GM21786 (cell line): ENCODE measurements at regions not wholly inside any gene's neighbourhood (a gene's known extent, or its start where the extent isn't known, plus 50 kb on each side); places are given as distances from the start of the nearest gene placed in this dataset.
"Not testable (repeated sequence)": the region's sequence is repeated elsewhere in the genome, so short reads cannot be mapped to it uniquely, and the experiment has no call there.

Experiments
- ATAC-seq: cut with Tn5 transposase; IDR thresholded peaks from one replicate; pipeline ENCODE4 v1.9.1; 2021; ENCODE audit not compliant: unreplicated experiment

DNA sequence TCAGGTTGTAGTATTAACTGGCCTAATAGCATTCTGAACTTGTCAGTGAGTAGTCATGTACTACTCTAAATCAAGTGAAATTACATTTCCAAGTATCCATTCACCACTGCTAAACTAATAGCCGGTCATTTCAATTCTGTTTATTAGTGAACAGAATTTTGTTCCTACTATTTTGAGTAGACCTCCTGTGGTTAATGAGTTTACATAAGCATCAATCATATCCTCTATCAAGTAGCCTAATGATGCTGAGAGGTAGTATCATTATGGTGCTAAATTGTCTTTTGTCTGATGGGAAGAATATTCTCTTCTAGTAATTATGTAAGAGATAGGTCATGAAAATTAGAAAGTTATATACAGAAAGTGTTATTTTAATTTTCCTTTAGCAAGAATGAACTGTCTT lies 602.8 kb downstream of the KCNT2 start:
- no peak for ATAC-seq

DNA sequence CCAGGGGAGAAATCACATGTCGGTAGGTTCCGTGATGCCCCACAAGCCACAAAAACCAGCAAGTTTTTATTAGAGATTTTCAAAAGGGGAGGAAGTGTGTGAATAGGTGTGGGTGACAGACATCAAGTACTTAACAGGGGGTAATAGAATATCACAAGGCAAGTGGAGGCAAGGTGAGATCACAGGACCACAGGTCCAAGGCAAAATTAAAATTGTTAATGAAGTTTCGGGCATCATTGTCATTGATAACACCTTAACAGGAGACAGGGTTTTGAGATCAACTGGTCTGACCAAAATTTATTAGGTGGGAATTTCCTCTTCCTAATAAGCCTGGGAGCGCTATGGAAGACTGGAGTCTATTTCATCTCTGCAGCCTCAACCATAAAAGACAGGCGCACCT lies 603.9 kb downstream of the KCNT2 start:
- not testable (repeated sequence) for ATAC-seq

DNA sequence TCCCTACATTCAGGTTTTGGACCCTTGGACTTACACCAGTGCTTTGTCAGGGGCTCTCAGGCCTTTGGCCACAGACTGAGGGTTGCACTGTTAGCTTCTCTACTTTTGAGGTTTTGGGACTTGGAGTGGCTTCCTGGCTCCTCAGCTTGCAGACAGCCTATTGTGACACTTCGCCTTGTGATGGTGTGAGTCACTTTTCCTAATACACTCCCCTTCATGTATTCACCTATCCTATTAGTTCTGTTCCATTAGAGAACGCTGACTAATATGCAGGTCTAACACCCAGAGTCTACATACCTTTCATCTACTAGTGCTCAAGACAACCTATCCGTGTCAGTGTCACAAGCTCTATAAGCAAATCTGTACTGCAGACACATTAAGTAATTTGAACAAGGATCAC lies 605.3 kb downstream of the KCNT2 start:
- no peak for ATAC-seq

DNA sequence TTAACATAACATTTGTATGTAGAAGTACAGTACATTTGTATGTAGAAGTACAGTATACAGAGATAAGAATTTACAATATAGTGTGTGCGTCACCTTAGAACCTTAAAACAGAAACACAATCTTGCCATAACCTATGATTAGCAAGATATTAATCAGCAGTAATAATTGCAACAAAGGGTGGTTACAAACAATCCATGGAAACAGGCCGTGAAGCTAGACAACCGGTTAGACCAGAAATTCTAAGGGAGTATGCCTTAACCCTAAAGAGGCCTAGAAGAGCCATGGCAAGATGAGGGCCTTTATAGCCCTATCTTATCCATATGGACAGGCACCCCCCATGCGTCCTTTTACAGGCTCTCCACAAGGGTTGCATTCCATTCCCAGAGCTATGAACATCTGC lies 605.9 kb downstream of the KCNT2 start:
- not testable (repeated sequence) for ATAC-seq

DNA sequence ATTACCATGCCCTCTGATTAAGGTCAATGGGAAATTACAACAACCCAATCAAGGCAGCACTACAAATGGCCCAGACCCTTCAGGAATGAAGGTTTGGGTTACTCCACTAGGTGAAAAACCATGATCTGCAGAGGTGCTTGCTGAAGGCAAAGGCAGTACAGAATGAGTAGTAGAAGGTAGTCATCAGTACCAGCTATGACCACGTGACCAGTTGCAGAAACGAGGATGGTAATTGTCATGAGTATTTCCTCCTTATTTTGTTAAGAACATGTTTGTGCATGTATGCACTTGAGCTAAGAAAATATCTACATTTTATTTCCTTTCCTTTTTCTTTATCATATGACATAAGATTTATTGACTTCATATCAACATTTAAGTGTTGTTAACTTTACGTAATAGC lies 607.1 kb downstream of the KCNT2 start:
- no peak for ATAC-seq

DNA sequence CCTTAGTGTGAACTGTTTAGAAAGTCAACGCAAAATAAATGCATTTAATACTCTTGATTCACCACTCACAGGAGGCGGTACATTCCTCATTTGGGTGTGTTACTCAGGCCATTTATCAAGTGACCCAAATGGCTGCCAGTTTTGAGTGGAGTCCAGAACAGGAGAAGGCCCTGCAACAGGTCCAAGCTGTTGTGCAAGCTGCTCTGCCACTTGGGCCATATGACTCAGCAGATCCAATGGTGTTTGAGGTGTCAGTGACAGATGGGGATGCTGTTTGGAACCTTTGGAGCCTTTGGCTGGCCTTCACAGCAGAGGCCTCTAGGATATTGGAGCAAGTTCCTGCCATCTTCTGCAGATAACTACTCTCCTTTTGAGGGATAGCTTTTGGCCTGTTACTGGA lies 609.2 kb downstream of the KCNT2 start:
- no peak for ATAC-seq

DNA sequence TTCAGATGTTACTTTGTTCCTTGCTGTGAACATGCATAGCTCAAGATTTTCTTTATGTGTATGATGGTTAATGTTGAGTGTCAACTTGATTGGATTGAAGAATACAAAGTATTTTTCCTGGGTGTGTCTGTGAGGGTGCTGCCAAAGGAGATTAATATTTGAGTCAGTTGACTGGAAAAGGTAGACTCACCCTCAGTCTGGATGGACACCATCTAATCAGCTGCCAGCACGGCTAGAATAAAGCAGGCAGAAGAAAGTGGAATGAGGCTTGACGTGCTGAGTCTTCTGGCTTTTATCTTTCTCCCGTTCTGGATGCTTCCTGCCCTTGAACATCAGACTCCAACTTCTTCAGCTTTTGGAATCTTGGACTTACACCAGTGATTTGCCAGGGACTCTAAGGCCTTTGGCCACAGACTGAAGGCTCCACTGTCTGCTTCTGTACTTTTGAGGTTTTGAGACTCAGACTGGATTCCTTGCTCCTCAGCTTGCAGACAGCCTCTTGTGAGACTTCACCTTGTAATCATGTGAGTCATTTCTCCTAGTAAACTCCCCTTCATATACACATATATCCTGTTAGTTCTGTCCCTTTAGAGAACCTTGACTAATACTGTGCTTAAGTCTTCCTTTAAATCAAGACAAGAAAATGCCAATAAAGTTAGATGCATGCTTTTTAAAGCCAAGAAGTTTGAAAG lies 626.6 kb downstream of the KCNT2 start:
- ATAC-seq: no peak

DNA sequence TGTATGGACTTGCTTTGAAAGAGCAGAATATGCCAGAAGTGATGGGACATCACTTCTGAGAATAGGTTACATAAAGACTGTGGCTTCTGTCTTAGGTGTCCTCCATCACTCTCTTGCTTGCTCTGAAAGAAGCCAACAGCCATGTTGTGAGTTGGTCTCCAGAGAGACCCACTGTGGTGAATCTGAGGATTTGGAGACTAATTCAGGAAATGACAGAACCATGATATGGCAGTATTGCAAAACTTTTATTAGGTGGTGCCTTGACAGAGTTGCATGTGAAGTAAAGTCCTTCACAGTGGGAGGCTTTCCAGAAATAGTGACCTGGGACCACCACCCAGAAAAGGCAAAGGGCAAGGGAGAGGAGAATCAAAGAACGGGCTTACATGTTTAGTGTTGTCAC lies 628.6 kb downstream of the KCNT2 start:
- no peak for ATAC-seq

DNA sequence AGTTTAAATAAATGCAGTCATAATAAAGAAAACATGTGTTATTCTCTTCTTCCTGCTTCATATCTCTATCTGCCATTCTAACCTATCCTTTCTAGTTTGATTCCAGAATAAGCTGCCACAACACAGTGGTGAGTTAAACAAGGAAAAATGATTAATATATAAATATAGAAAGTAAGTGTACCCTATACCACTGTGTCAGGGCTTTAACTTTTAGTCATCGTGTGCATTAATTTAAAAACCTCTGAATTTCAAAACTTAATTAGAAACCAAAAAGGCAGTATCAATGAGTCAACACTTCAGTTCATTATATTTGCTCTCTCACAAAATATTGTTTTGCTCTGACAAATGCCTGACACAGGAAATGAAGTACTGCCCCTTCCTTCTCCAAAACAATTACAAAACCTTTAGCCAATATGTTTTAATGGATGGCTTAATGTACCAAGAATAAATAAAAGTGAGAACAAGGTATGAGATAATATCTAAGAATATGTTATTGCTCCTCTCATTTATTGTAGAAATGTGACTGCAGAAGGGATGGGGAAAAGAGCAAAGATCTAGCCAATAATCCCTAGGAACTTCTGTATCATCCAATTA lies 634.8 kb downstream of the KCNT2 start:
- no peak for ATAC-seq

DNA sequence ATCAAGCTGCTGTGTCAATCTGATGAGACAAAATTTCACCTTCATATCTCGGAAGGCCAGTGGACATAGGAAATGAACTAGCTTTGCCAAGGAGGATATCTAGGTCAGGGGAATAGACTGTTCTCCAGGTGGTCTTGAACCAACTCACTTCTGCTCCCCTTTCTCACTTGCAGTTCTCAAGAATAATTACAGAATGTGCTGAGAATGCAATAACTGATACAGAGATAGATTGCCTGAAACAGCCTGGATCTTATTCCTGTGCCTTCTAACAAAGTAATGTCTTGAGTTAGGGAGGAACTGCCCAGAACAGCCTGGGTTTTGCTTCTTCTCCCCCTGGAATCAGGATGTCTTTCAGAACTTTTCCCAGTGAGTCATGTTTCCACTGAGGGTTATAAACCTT lies 636.7 kb downstream of the KCNT2 start:
- no peak for ATAC-seq

DNA sequence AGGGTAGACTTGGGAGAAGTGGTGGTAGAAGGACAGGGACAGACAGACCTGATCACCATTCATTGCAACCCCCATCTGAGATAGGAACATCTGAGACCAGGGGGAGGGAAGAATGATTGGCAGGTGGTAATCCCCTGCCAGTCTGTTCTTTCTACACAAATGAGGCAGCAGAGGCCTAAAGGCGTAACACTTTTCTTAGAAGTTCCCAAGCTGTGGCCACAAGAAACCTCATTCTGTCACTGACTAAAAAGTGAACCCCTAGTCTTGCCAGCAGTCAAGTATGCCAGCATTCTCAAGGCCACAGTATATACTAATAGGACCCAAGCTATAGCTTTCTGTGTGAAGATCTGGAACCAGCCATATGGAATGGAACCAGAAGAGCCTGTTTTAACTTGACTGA lies 638.0 kb downstream of the KCNT2 start:
- no peak for ATAC-seq

DNA sequence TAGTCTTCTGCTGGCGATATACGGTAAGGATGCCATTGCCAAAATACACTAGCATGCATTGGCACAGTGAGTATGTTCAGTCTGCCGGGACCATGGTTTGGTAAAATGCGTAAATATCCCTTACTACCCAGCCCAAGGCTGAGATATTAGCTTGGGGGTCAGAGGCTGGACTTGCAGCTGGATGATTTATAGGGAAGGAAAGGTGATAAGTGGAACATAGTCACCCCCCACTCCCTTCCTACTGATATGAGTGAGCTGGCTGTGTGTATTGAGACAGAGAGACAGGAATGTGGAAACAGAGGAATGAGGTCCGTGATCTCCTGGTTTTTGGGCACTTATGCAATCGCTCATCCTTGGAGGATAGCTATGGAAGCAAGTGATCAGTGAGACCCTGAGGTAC lies 642.8 kb downstream of the KCNT2 start:
- ATAC-seq: no peak

DNA sequence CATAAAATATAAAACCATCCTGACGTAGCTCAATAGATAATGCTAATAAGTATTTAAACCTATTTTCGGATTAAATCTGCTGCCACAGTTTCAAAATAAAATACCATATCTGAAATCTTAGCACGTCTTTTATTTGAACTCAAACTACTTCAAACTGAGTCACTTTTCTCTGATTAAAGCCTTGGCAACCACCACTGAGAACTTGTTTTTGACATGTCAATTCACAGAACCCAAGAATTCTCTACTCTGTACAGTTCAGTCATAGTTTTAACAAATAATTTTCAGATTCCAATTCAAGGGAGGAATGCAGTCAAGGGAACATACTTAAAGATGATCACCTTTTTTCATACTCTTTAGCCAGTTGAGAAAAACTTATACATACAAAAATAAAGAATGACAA lies 643.2 kb downstream of the KCNT2 start:
- ATAC-seq: no peak

DNA sequence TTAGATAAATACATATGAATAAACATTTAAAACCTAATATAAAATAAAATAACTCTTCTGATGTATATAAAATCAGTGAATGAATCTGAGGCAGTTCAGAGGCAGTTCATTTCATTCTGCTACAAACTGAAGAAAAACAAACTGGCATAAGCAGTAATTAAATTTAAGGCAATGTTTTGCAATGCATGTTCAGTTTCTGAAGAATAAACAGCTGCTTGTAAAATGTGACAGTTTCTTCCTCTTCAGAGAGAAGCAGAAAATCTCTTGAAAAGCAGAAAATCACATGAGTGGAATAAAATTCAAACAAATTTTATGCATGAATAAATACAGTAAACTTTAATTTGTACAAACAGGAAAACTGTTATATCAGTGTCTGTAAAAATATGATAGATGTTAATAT lies 643.7 kb downstream of the KCNT2 start:
- ATAC-seq: no peak

DNA sequence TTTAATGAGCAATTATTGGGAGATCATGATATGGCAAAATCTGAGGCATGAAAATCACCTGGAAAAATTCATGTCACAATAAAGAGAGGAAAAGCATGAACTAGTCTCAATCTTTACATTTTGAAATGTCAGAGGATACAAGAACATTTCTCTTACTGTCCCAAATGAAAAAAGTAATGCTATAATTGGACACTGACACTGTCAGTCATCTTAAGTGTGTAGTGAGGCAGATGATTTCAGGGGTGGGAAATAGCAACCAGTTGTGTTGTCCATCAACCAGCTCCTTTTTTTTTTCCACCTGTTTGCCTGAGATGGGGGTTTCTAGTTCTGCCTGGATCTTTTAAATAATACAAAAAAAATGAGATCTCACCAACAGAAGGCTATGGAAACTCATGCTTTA lies 646.2 kb downstream of the KCNT2 start:
- no peak for ATAC-seq

DNA sequence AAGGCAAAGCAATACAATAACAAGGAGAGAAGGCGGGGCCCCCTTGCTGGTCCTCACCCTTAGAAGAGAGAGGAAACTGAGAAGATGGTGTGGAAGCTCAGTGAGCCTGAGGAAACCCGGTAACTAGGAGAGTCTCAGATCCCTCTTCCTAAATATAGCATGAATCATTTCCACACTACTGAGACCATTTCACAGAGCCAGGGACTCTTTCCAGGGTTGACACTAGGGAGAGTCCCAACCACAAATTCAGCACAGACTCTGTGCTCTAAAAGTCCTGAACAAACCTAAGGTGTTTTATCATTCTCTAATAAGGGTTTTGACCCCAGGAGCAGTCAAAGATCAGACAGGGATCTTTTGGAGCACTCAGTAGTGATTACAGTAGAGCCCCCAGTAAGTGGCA lies 647.7 kb downstream of the KCNT2 start:
- no peak for ATAC-seq

DNA sequence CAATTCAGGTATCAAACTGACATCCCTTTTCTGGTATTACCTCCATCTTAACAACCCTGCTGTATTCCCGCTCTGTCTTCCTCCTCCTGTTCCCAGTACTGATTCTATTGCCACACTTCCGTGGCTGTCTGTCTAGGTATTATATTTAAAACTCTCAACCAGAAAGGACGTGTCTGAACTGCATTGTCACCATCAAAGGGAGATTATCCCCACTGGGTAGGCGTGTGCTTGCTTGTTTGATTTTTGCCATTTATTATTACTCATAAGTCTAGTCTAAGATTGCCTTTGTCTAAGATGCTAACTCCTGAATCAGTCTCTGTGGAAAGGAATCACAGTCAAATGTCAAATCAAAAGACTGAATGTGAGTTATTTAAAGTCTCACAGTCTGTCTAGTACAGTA lies 650.1 kb downstream of the KCNT2 start:
- no peak for ATAC-seq

DNA sequence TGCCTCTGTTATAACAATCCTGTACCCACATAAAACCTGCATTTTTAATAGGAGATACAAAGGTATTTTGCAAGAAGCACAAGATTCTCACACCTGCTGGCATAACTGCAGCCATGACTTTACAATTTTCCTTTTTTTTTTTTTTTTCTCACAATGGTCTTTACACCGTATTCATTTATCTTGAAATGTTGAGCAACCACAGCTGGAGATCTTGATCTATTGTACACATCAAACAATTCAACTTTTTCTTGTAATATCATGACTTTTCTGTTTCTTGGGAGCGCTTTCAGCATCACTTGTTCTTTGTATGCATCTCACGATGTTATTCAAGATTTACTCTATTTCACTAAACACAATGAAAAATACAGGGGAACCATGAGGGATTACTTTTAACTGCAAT lies 651.4 kb downstream of the KCNT2 start:
- ATAC-seq: no peak

DNA sequence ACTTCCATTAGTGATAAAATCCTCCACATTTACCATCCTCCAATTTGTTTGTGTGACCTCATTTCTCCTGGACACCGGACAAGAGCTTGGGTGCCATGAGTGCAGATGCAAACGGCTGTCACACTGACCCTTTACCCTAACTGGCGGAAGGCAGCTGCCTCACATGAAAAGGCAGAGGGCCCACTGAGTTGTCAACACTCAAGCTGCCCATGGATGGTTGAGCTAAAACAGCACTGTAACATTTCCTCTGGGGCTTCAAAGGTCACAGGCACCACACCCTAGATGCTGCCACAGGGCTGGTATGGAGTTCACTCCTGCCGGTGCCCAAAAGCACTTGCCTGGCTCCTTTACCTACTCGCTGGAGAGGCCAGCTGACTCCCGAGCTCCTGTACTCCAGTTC lies 653.4 kb downstream of the KCNT2 start:
- no peak for ATAC-seq

DNA sequence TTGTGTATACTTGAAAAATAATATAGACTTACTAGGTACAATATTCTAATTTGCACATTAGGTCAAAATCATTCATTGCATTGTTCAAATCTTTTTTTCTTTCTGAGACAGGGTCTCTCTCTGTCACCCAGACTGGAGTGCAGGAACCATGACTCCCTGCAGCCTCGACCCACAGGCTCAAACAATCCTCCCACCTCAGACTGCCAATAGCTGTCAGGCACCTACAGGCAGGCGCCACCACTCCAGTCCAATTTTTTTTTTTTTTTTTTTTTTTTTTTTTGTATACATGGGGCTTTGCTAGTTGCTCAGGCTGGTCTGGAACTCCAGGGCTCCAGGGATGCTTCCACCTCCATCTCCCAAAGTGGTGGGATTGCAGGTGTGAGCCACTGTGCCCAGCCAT lies 656.9 kb downstream of the KCNT2 start:
- no peak for ATAC-seq

DNA sequence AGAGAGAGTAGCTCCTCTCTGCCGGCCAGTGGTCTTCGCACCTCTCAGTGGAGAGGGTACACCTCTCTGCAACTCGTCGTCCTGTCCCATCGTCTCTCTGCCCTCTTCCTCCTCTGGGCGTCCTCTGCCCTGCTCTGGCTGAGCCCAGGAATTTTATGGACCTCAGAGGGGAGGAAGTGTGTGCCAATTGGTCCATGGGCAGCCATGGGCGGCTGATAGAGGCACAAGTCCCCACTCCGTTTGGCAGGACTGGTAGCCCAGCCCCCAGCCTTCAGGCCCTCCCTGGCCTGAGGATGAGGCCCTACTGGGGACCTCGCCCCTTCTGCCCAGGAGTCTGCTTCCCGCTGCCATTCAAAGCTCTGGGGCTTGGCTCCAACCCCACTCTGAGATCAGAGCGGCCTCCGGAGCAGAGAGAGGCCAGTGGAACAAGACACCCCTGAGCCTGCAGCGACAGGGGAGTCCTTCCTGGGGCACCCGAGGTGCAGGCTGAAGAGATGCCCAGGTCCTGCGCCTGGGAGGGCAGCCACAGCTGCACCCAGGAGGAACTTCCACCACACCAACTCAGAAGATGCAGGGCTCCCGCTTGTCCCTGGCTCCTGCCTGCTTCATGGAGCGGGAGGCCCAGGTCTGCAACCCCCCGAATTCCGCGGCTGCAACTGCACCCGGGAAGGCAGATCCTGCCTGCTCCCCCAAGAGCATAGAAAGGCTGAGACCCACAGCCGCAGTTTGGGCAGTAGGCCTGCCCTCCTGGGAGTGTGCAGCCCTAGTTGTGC lies 659.9 kb downstream of the KCNT2 start:
- ATAC-seq: no peak

DNA sequence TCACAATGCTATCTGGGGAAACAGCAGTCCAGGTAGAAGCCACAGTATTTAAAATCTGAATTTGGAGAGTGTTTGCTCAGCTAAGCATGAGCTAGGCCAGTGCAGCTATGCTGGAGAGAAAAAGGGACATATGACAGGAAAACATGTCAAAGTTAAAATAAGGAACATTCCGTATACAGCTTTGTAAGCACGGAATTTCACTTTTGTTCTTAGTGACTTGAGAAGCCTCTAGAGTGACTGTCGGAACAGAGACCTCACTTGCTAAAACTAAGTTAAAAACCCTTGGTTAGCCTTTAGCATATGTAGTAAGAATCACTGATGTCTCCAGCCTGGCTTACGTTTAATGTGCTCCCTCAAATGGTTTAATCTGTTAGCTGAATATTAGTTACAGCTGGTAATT lies 661.7 kb downstream of the KCNT2 start:
- ATAC-seq: no peak
